HT1080 (cell line): ENCODE measurements at regions not wholly inside any gene's neighbourhood (a gene's known extent, or its start where the extent isn't known, plus 50 kb on each side); places are given as distances from the start of the nearest gene placed in this dataset.
A peak's percentile ranks its signal among the peaks of the same experiment; 100 is the strongest.
"Not testable (repeated sequence)": the region's sequence is repeated elsewhere in the genome, so short reads cannot be mapped to it uniquely, and the experiment has no call there.

Experiments
- DNase-seq: peaks from one replicate; pipeline ENCODE4 v3.0.0-alpha.2; 2015; ENCODE audit warnings: low read depth

DNA sequence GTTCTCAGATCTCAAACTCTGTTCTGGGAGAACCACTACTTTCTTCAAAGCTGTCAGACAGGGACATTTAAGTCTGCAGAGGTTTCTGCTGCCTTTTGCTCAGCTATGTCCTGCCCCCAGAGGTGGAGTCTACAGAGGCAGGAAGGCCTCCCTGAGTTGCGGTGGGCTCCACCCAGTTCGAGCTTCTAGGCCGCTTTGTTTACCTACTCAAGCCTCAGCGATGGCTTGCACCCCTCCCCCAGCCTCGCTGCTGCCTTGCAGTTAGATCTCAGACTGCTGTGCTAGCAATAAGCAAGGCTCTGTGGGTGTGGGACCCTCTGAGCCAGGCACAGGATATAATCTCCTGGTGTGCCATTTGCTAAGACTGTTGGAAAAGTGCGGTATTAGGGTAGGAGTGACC lies 115.1 kb downstream of the YIPF5 start:
- not testable (repeated sequence) for DNase-seq

DNA sequence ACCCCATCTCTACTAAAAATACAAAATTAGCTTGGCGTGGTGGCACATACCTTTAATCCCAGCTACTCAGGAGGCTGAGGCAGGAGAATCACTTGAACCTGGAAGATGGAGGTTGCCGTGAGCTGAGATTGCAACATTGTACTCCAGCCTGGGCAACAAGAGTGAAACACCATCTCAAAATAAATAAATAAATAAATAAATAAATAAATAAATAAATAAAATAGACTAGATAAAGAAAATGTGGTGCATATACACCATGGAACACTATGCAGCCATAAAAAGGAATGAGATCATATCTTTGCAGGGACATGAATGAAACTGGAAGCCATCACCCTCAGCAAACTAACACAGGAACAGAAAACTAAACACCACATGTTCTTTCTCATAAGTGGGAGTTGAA lies 110.4 kb downstream of the YIPF5 start:
- DNase-seq, result not testable (repeated sequence)

DNA sequence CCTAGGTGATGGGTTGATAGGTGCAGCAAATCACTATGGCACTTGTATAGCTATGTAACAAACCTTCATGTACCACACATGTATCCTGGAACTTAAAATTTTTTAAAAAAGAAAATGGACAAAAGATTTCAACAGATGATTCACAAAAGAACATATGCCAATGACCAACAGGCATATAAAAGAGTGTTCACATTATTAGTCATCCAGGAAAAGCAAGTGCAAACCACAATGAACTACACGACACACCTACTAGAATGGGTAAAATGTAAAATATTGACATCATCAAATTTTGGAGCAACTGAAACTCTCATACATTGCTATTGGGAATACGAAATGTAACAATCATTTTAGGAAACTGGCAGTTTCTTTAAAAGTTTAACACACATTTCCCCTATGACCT lies 109.9 kb downstream of the YIPF5 start:
- peak; percentile 75 for DNase-seq

DNA sequence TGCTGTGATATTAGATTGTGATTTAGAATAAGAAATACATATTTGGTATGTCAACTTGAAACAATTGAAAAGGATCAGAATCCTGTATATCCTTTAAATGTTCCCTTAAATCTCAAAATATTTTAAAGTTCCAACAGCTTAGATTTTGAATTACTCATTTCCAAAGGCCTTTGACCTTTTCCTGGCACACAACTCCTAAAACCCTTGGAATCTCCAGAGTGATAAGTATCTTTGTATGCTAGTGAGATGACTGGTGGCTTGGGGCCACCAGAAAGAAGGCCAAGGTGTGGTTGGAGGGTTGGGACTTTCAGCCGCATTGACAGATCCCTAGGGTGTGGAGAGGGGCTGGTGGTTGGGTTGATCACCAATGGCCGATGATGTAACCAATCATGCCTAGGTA lies 104.7 kb downstream of the YIPF5 start:
- DNase-seq, result no peak

DNA sequence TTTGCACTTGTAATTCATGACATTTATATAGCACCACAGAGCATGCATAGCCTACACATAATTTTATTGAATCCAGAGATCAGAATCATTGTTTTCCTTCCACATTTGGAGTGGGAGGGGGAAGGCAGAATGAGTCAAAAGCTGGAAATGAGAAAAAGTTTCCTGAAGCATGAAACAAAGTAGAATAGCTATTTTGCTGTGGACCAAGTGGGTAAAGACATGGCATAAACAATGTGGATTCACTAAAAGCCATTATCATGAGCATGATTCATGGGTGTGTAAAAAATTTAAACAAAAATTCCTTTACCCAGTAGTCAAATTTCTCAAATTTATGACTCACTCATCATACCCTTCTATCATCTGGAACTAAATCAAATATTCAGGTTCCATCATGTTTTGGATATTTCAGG lies 97.9 kb downstream of the YIPF5 start:
- peak; percentile 61 for DNase-seq

DNA sequence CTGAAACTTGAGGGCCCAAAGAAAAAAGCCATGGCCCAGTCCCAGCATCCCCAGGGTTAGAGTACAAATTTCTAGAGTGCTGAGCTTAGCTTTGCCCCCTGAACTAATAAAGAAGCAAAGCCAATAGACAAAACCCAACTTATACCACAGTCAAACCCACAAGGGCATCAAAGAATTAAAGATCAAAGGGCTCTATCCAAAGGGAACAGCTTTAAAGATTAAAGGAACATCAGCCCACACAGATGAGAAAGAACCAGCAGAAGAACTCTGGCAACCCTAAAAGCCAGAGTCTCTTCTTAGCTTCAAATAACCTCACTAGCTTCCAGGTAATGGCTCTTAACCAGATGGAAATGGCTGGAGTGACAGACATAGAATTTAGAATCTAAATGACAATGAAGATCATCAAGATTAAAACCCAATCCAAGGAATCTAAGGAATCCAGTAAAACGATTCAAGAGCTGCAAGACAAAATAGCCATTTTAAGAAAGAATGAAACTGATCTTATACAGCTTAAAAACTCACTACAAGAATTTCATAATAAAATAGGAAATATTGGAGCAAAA lies 93.9 kb downstream of the YIPF5 start:
- no peak for DNase-seq

DNA sequence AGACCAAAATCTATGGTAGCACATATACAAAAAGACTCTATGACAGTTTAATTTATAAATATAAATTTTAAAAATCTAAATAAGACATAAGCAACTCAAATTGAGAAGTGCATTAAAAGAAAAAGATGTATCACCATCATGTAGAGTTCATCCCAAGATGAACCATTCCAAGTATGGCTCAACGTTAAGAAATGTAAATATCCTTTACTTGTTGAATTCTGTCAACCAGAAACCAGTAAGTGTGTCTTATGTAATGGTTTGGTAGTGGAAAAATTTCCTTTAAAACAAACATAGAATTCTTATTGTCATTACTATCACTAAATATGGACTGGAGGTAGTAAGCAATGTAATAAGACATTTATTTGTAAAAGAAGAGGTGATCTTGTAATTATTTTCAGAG lies 87.3 kb downstream of the YIPF5 start:
- no peak for DNase-seq

DNA sequence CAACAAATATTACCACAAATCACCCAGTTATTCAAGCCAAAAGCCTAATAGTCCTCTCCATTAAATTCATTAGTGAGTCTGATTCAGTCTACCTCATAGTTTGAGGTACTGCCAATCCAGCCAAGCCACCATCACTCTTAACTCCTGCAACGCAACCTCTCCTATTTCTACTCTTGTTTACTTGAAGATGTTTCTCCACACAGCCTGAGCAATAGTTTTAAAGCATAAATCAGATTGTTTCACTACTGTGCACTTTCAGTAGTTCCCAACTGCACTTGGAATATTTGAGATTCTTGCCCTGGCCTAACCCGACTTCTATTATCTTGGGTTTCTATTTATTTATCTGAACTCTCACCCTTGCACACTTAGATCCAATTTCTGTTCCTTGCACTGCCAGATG lies 85.5 kb downstream of the YIPF5 start:
- DNase-seq, result no peak

DNA sequence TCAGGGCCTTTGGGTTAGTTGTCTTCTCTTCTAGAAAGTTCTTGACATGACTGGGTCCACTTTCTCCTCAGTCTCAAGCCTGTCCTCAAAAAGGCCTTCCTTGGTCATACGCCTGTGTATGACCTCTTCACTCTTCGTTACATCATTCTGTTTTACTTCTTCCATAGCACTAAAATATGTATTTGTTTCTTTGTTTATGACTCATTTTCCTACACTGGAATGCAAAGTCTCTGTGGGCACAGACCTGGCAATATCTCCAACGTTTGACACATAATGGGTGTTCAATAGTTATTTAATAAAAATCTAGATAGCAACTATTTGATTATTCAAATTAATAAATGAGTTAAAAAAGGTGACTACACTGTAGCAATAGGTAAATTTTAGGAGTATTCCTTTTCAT lies 85.1 kb downstream of the YIPF5 start:
- no peak for DNase-seq

DNA sequence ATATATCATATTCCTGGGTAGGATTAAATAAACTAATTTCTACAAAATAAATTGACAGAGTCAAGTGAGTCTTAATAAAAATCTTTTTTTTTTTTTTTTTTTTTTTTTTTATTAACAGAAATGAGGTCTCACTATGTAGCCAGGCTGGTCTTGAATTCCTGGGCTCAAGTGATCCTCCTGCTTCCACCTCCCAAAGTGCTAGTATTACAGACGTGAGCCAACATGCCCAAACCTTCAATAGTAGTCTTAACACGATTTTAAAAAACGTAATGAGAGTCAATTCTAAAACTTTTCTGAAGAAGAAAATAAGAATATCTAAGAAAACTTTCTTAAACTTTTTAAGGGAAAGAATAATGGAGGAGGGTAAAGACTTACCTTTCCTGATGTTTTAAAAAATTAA lies 84.2 kb downstream of the YIPF5 start:
- no peak for DNase-seq

DNA sequence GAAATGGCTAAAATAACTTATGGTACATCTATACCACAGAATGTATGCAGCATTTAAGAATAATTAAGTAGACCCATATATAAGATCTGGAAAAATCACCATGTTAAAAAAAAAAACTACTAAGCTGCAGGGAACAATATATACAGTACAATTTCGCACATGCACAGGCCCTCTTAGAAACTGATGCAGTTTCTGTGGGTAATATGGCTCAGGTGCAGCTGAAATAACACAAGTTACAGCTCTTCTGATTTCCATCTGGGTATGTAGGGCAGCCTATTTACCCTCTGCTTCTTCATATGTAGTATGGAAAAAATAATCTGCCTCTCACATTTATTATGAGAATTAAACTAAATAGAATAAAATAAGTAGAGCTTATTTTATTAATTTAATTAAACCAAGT lies 82.9 kb downstream of the YIPF5 start:
- DNase-seq, result no peak

DNA sequence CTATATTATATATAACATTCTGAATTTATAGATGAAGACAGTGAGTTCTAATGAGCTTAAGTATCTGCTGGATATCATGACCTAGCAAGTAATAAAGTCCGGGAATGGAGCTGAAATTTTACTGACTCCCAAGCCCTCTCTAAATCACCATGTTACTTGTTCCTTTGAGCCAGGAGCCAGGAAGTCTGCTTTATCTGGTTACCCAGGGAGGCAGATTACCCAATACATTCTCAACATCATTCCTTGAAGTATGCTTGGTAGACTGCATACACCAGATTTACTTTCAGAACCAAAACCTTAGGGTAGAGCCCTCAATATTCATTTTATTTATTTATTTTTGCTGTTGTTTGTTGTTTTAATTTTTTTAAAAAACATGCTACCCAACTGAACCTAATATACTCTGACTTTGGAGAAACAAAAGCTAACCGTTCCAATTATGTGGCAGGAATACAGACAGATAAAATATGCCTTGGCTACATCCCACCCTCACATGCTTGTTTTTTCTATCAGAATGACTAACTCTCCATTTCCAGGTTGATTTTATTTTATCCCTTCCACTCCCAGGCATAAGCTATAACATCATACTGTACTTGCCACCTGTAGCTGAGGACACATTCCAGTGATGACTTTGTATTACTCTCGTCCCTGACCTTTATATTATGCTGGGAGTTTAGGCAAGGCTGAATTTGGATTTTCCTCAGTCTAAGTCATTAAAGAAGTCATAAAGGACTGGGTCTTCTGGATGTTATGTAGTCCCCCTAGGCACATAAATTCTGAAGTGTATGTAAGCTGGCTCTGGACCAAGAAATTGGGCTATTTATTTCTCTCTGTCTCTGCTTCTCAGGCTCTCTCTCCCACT lies 82.0 kb downstream of the YIPF5 start:
- DNase-seq, result peak; percentile 6

DNA sequence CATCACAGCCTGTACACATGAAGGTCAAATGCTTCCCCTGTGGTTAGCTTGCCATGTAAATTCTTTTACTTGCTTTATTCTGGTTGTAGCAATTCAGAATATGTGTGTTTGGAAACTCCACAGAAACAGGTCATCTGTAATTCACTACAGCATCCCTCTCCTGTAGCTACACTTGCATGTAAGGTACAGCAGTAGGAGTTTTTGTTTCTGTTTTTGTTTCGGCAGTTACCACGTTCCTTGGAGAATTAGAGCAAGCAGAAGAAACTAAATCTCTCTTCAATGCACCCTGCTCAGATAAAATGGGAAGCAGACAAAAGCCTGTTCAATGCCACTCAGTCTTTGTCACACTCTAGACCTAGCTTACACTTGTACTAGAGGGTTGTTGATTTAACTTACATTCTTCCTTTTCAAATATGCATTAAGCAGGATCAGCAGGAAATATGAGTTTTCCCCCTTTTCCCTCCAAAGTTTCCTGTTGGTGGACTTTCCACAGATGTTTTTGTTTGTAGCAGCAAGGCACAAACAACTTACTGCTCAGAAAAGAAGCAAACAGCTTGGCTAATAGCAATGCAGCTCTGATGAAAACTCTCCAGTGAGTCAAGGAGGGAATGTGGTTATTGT lies 80.9 kb downstream of the YIPF5 start:
- DNase-seq, result no peak

DNA sequence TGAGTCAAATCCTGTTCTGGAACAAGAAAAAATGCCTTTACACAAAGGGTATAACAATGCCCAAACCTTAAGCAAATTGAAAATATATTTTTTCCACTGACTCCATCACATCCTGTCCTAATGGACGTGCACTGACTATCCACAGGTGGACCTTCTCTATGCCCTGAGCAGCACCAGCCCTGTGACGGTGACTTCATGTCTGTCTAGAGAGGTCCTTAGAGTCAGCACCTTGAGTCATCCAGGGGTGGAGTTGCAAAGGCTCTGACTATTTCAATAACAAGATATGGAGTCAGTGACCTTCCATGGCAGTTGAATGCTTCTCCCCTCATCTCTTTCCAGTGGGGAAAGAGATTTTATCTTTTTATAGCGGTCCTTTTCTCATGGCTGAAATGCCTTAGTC lies 78.0 kb downstream of the YIPF5 start:
- peak; percentile 29 for DNase-seq

DNA sequence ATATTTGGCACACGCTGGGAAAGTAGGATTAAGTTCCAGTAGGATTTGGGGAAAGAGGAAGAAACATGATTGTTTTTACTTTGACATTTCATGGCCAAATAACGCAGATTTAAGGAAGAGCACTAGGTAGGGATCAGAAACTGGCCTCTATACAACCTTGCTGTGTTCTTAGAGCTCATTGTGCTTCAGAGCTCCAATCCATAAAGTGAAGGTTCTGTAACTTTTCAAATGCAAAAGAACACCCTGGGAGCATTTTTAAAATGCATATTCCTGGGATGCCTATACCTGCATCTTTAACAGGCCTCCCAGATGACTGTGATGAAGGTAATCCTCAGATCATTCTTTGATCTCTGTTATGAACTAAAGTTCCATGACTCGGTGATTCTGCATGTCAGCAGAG lies 77.1 kb downstream of the YIPF5 start:
- no peak for DNase-seq

DNA sequence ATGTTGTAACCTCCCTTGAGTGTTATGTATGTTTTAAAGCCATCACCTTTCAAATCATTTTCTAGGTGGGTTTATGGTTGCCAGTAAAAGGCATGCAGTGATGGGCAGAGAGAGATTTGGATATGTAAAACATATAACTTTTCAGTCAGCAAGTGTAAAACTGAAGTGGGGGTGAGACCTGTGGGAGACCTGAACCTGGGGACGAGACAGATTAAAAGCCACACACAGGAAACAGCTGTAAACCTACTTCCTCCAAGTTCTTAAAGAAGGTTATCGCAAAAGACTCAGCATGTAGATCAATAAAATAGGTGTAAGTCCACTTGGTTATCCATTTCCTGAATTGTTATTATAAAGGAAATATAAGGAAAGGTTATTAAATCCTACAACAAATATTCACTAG lies 76.6 kb downstream of the YIPF5 start:
- no peak for DNase-seq

DNA sequence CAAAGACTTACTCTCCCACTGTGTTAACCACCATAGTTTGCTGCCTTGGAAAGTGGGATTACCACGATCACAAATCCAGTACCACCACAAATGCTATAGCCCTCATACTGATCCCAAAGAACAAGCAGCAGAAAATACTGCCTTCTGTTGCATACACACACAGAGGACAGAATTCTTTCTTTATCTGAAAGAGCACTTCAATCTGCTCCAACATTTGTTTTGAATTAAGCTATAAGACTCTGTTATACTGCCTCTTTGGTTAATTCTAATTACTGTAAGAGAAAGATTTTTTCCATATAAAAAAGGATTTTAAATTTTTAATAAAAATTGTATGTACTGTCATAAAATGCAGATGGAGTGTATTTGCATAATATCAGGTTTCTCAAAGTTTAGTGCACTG lies 69.8 kb downstream of the YIPF5 start:
- DNase-seq, result no peak

DNA sequence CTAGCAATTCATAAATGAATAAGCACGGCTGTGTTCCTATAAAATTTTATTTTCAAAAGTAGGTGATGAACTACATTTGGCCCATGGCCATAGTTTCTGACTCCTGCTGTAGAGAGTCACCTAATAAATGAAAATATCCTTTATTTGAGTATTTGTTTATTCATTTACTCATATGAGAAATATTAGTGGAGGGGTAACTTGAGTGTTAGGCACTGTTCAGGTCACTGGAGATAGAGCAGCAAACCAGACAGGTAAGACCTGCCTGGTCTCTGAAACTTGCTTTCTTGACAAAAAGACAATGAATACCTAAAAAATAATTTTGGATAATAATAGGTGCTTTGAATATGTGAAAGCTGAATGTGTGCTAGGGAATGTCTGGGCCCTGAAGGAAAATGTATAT lies 68.8 kb downstream of the YIPF5 start:
- DNase-seq, result no peak

DNA sequence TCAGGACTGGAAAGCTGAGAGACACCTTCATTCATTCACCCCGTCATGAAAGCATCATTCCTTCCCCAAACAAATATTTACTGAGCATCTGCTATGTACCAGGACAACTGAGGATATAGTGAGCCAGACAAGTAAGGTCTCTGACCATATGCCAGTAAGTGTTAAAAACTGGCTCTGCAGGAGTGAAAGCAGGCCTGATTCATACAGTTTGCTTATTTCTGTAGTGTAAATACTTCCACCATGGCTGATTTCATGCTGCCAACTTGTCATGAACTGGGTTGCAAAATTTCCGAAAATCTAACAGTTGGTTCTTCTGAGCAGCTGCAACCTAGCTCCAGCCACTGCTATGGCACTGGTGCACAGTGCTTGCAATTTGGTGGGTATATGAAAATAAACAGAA lies 68.1 kb downstream of the YIPF5 start:
- DNase-seq, result no peak

DNA sequence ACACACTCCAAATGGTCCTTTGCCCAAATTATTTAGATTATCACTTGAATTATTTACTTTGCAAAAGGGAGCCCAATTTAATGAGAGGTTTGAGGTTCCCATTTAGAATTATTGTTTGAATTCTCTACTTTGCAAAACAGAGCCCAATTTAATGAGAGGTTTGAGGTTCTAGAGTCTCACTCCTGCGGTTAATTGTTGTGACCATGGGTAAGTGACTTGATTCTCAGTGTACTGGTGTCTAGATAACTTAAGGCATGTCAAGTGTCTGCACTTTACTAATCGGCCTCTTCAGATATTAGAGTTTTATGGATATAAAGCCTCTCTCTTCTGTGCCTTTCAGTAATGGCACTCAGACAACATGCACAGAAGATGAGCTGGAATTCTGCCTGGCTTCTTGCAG lies 67.5 kb downstream of the YIPF5 start:
- no peak for DNase-seq

DNA sequence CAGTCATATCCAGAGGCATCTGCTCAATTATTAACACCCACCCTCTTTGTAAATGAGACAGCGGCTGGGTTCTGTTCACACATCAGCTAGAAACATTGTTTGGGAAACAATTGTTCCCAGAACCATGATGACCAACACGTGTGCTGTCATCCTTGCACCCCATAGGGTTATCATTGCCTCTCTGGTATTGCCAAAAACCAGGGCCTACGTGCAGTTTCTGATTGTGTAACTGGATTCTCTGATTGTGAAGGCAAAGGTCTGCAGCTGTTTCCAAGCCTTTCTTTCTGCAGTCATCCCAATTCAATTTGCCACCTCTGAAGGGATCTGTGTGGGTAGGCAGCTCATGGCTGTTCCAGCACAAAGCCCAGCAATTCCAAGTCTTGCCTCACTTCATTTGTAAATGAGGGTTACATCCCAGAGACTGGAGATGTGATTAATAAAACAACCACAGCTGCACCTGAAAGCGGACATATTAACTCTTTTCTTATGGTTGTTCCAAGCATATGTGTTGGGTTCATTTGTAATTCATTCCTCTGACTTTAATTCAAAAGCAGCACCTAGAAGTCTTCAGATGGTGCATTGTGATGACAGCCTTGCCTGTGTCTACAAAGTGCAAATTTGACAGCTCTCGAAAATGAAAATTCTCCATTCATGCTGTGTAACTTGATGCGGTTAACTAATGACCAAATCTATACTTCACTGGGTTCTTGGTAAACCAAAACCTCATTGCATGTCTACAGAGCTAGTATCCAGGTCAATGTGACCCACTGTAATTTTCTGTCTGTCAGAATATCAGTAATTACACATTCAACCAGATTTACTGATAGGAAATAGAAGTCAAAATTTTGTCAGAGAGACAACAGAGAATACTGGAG lies 66.6 kb downstream of the YIPF5 start:
- DNase-seq, result no peak

DNA sequence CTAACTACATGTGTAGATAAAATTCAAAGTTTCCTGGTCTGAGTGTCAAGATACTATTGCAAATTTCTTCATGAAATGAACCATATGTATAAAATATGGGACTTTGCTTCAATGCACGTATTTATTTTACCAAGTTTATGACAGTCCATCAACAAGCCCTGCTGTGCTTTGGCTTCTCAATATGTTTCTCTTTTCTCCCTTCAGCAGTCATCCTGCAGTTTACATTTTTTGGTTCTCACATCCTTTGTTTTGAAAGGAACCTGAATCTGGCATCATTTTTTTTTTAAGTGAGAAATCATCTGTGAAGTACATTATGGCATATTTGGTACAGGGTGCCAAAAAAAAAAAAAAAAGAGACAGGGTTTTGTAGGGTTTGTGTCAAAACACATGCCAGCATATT lies 65.1 kb downstream of the YIPF5 start:
- no peak for DNase-seq
